Brain microvascular endothelial cell (primary cell): ENCODE measurements at regions not wholly inside any gene's neighbourhood (a gene's known extent, or its start where the extent isn't known, plus 50 kb on each side); places are given as distances from the start of the nearest gene placed in this dataset.

Experiments used
- DNase-seq: peaks from one replicate; pipeline ENCODE4 v3.0.0-alpha.2; 2020
- H3K27ac ChIP-seq: fragments of 250-450 bp; sonication (Bioruptor Pico); 2 replicates; pipeline ENCODE4 v1.5.1; 2020; ENCODE audit warnings: mild to moderate bottlenecking, moderate library complexity
- H3K27me3 ChIP-seq: fragments of 250-450 bp; sonication (Bioruptor Pico); replicated peaks from 2 replicates; pipeline ENCODE4 v1.5.1; 2020; ENCODE audit warnings: mild to moderate bottlenecking
- H3K36me3 ChIP-seq: fragments of 250-450 bp; sonication (Bioruptor Pico); replicated peaks from 2 replicates; pipeline ENCODE4 v1.5.1; 2020; ENCODE audit warnings: mild to moderate bottlenecking
- H3K4me3 ChIP-seq: 2 replicates; pipeline ENCODE4 v1.5.1; 2011; ENCODE audit warnings: low read depth, mild to moderate bottlenecking, control low read depth, low read length, moderate library complexity
- CTCF ChIP-seq: IDR thresholded peaks from 2 replicates; pipeline ENCODE4 v1.5.1; 2011; ENCODE audit warnings: low read depth, mild to moderate bottlenecking, moderate library complexity, low read length, control low read depth, inconsistent platforms; ENCODE audit errors: missing control alignments
- in situ Hi-C: cut with HindIII; loops from 2 replicates; pipeline ENCODE4 v1.10.0; 2017; ENCODE audit warnings: low sequenced_read_pairs, low pct_ligation_motif_present

GRCh38 chr12:115597157-115597712, 680.3 kb downstream of the MED13L start:
- in situ Hi-C loops: no loop called here
- DNase-seq: peak; percentile 32
- H3K4me3 ChIP-seq: no peak overlapping the region
- no peak overlapping the region for H3K27ac ChIP-seq
- no peaks in the 10 kb centered on the region for H3K36me3 ChIP-seq
- TF ChIP-seq CTCF: no peak
- H3K27me3 ChIP-seq: no peaks in the 10 kb centered on the region

GRCh38 chr12:115588131-115588530, 689.4 kb downstream of the MED13L start:
- no peak for TF ChIP-seq CTCF
- Histone ChIP-seq H3K27ac (no peak overlapping the region), H3K27me3 (no peaks in the 10 kb centered on the region), H3K36me3 (no peaks in the 10 kb centered on the region), H3K4me3 (no peak overlapping the region)
- no peak for DNase-seq
- in situ Hi-C loops: no loop called here

GRCh38 chr12:115584156-115584555, 693.3 kb downstream of the MED13L start:
- H3K27ac ChIP-seq: no peak overlapping the region
- no peaks in the 10 kb centered on the region for H3K36me3 ChIP-seq
- in situ Hi-C loops: no loop called here
- TF ChIP-seq CTCF: no peak
- no peak for DNase-seq
- H3K4me3 ChIP-seq: no peak overlapping the region
- H3K27me3 ChIP-seq: no peaks in the 10 kb centered on the region

- in situ Hi-C loops: no loop called here
- TF ChIP-seq CTCF: no peak
- Histone ChIP-seq H3K27me3 (no peaks in the 10 kb centered on the region), H3K27ac (no peak overlapping the region), H3K36me3 (no peaks in the 10 kb centered on the region), H3K4me3 (no peak overlapping the region)
- no peak for DNase-seq
These were observed 693.9 kb downstream of the MED13L start for GRCh38 chr12:115583591-115583990.

- Histone ChIP-seq H3K27ac (no peak overlapping the region), H3K36me3 (no peaks in the 10 kb centered on the region), H3K4me3 (no peak overlapping the region), H3K27me3 (no peaks in the 10 kb centered on the region)
- in situ Hi-C loops: no loop called here
- no peak for TF ChIP-seq CTCF
- no peak for DNase-seq
These were observed 700.1 kb downstream of the MED13L start for GRCh38 chr12:115577401-115577800.

- Histone ChIP-seq H3K36me3 (no peaks in the 10 kb centered on the region), H3K27ac (no peak overlapping the region), H3K4me3 (no peak overlapping the region), H3K27me3 (no peaks in the 10 kb centered on the region)
- no peak for TF ChIP-seq CTCF
- in situ Hi-C loops: no loop called here
- no peak for DNase-seq
These were observed 702.7 kb downstream of the MED13L start for GRCh38 chr12:115574826-115575225.
